ENCODE measurements at regions not wholly inside any gene's neighbourhood (a gene's known extent, or its start where the extent isn't known, plus 50 kb on each side); places are given as distances from the start of the nearest gene placed in this dataset.

- Histone ChIP-seq H3K4ac (ENCODE audit: low read depth, low read length) (no peak overlapping the region), H4K8ac (replicated peaks; ENCODE audit: insufficient read length, low read depth, low read length) (no peak overlapping the region), H2AFZ (ENCODE audit: low read length) (no peak overlapping the region), H3K27ac (ENCODE audit: insufficient read length, low read depth, low read length) (no peak overlapping the region), H2BK12ac (ENCODE audit: insufficient read length, low read depth, low read length) (no peak overlapping the region), H3K79me1 (ENCODE audit: insufficient read depth, low read depth, low read length, poor library complexity, severe bottlenecking) (no peaks in the 10 kb centered on the region), H4K5ac (ENCODE audit: insufficient read length, low read depth, low read length) (no peak overlapping the region), H3K4me2 (ENCODE audit: insufficient read depth, insufficient read length, low read length) (no peak overlapping the region), H3K4me1 (ENCODE audit: insufficient read depth, low read length) (no peaks in the 10 kb centered on the region), H3K23ac (ENCODE audit: insufficient read length, low read depth, low read length) (no peak overlapping the region), H2BK20ac (ENCODE audit: low read depth, low read length, poor library complexity, severe bottlenecking) (no peak overlapping the region), H3K79me2 (ENCODE audit: insufficient read depth, low read length) (no peaks in the 10 kb centered on the region), H3K56ac (ENCODE audit: insufficient read length, low read depth, low read length) (no peak overlapping the region), H2BK5ac (ENCODE audit: insufficient read length, low read length) (no peak overlapping the region), H4K91ac (ENCODE audit: insufficient read length, low read depth, low read length) (no peak overlapping the region), H2BK15ac (ENCODE audit: low read depth, low read length) (no peak overlapping the region), H3K9me3 (ENCODE audit: control insufficient read depth, low read depth, low read length) (no peaks in the 10 kb centered on the region), H3K23me2 (ENCODE audit: insufficient read length, low read depth, low read length, poor library complexity, severe bottlenecking) (no peaks in the 10 kb centered on the region), H4K20me1 (ENCODE audit: control insufficient read depth, insufficient read depth, insufficient read length) (no peaks in the 10 kb centered on the region), H3T11ph (ENCODE audit: low read length) (no peak overlapping the region), H2BK120ac (ENCODE audit: low read depth, low read length, poor library complexity, severe bottlenecking) (no peak overlapping the region), H3K18ac (ENCODE audit: insufficient read length, low read depth, low read length) (no peak overlapping the region), H2AK5ac (ENCODE audit: insufficient read length, low read length) (no peak overlapping the region), H3K14ac (ENCODE audit: insufficient read depth, low read length) (no peak overlapping the region), H3K9ac (ENCODE audit: extremely low read depth, insufficient read length, low read length) (no peak overlapping the region), H3K27me3 (ENCODE audit: insufficient read depth, low read length) (no peaks in the 10 kb centered on the region; the same call in 1 of the 2 replicates)
- no peak for DNase-seq
- no peak for TF ChIP-seq CTCF (conservative IDR thresholded peaks at IDR 0.05)
- no CpG with 5 or more reads among the region's 8 CpGs for WGBS (ENCODE audit: extremely low coverage, insufficient read length, low lambda C conversion rate)
- Mint-ChIP-seq H3K36me3 (ENCODE audit: insufficient read depth in 1 of 3, low read depth in 3 of 3) (no peaks in the 10 kb centered on the region; a peak in 1 of 7 replicates), H3K27ac (no peak overlapping the region), H3K4me1 (peaks cover 23 to 25% of the 10 kb centered on the region in 2 experiments), H3K27me3 (ENCODE audit: low read depth) (peaks cover 79% of the 10 kb centered on the region), H3K4me3 (no peak overlapping the region), H3K9me3 (peaks cover 5 to 7% of the 10 kb centered on the region in 2 experiments; a peak in 4 of 5 replicates)
These were observed 193.0 kb downstream of the BMP7 start for GRCh38 chr20:57073402-57073801.
